Globus pallidus (tissue), 1 donor: ENCODE measurements at regions not wholly inside any gene's neighbourhood (a gene's known extent, or its start where the extent isn't known, plus 50 kb on each side); places are given as distances from the start of the nearest gene placed in this dataset.

Experiments used
- DNase-seq: peaks from one replicate; pipeline ENCODE4 v3.0.0-alpha.2; 2015; ENCODE audit warnings: low spot score

- DNase-seq: no peak
Observed at GRCh38 chr2:188142636-188143295, 148.9 kb upstream of the GULP1 start.

- no peak for DNase-seq
Observed at GRCh38 chr2:188145885-188146284, 145.8 kb upstream of the GULP1 start.

- DNase-seq: no peak
Observed at GRCh38 chr2:188146888-188147287, 144.8 kb upstream of the GULP1 start.

DNA sequence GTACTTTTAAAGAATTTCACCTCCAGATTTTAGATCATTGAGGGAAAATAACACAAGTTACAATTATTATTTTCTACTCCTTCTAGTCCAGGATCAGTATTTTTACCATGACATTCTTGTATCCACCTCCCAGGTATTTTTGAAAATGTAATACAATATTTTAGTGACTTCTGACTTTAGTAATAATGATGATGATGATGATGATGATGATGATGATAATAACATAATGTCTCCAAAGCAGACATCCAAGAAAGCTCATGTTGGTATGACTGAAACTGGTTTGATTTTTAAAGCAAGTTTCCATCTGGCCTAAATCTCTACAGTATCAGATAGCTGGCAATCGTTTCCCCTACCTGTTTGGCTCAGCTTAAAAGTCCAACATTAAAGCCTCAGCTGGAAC lies 140.0 kb upstream of the GULP1 start:
- no peak for DNase-seq

GRCh38 chr2:188158337-188159100 lies 133.2 kb upstream of the GULP1 start:
- DNase-seq: no peak

- no peak for DNase-seq
Observed at GRCh38 chr2:188159484-188159883, 132.2 kb upstream of the GULP1 start.

DNA sequence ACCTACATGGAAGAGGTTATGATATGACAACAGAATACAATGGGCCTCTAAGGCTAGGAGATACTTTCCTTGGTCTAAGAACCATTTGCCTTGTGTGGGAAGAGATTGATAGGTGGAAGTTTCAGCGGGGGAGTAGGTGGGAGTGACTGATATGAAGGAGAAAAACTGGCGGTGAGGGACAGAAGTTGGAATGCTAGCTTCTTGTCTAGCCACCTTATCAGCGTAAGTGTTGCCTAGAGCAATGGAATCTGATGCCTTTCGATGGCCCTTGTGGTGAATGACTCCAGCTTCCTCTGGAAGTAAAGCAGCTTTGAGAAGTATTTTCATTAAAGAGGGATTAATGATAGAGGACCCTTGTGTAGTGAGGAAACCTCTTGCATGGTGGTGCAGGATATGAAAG lies 121.3 kb upstream of the GULP1 start:
- DNase-seq: no peak

DNA sequence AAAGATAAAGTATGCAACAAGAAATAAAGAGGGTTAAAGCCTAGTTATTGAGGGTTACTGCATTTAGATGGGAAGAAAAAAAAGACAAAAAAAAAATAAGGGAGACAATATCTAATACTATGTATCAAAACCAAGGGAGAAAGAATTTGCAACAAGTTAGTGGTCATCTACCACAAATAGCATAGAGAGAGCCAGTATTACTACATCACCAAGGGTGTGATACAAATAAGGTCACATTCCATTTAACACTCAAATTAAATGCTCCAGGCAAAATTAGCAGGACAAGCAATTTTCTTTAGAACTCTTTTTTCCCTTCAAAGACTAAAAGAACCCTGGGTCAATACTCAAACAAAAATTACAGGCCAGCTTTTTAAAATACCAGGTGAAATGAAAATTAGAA lies 115.1 kb upstream of the GULP1 start:
- no peak for DNase-seq

DNA sequence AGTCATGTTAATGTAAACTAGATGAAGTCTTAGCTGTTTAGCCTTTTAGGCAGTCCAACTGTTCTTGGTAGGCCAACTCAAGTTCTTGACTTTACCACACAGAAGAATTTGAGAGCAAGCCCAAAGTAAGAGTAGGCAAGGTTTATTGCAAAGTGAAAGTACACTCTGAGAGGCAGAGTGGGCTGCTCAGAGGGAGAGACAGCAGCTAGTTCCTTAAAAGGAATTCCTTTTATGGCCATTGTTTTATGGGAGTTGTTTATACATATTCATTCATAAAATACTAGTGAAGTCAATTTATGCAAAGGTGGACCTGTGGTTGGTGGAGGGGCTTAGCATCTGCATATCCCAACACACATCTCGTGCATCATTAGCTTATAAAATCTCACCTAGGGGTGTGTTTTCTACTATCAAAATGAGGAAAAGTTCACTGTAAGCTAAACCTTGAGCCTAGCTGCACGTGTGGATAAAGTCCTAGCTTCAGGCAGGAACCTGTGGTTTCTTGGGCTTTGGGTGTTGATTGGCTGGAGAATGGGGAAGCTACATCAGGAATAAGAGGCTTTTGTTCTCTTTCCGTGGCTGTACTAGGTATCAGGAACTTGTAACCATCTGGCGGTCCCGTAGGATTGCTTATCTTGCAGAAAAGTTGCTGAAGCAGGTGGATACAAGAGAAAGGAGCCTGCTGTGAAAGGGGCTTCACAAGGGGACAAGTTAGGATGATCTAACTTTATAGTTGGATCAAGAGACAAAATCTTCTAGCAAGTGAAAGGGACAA lies 110.4 kb upstream of the GULP1 start:
- no peak for DNase-seq

DNA sequence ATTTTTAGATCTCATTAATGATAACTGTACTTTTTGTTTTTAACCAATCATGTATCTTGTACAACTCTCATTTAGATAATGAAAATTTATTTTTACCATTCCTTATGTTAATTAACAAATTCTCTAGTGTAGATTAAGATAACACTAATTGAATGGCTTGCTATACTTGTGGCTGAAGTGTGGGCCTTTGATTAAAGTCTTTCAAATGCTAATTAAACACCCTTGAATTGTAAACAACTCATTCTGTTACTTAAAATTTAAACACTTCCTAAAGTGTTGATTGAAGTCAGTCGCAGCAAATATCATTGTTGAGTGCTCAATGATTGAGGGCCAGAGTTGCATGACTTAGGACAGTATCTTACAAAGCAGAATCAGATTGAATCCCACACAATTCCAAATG lies 109.8 kb upstream of the GULP1 start:
- no peak for DNase-seq

- no peak for DNase-seq
Observed at GRCh38 chr2:188187726-188188125, 103.9 kb upstream of the GULP1 start.

DNA sequence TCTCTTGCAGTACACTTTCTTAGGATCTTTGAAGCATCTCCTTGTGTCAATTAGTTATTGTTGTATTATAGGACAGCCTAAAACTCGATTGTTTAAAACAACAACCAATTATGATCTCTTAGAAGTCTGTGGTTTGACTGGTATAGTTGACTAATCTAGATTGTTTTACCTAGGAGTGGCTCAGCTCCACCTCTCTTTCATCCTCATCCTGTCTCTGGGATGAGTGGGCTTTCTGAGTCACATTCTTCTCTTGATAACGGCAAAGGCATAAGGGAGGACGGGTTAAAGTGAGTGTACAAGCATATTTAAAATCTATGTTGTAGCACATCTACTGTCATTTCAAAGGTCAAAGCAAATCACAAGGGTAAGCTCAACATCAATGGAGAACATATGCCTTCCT lies 102.3 kb upstream of the GULP1 start:
- DNase-seq: no peak

GRCh38 chr2:188193230-188193629 lies 98.4 kb upstream of the GULP1 start:
- no peak for DNase-seq

DNA sequence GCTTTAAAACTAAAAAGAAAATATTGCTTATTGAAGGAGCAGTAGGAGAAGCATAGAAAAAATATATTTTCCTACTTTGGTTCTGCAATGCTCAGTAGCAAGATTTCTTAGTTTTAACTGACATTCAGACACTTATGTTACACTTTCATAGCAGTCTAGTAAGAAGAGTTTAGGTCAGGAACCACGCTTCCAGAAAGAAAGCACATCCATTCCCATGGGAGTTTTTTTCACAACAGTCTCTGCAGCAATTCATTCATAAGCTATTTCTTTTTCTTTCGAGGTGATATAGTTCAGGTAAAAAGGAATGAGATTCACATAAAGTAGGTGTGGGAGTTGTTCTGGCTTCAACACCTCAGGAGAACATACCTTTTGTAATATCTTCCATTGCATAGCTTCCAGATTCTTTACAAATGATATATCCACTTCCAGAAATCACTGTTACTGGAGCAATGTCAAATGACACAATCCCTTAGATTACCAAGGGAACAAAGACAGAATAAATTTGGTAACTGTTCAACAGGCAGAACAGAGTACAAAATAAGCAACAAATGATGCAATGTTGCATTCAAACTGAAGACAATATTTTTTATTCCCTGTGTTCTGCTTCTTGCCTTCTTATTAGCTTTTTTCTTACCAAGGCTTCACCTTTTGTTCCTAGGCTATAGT lies 95.2 kb upstream of the GULP1 start:
- no peak for DNase-seq

GRCh38 chr2:188199716-188200128 lies 92.0 kb upstream of the GULP1 start:
- DNase-seq: no peak

DNA sequence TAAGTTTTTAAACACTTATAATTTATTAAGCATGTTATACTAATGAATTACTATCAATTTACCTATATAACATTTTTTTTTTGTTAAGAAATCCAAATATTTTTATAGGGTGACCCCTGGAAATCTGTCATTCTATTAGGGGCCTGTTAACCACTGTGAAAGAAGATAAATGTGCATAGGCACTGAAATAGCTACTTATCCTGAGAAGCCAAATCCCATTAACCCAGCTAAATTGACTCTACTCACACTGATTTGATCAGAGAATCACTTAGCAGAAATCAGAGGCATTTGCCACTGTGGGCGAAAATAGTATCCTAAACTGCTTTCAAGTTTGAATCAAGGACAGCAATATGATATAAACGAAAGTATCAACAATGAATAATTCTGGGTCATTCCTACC lies 90.0 kb upstream of the GULP1 start:
- DNase-seq: no peak

DNA sequence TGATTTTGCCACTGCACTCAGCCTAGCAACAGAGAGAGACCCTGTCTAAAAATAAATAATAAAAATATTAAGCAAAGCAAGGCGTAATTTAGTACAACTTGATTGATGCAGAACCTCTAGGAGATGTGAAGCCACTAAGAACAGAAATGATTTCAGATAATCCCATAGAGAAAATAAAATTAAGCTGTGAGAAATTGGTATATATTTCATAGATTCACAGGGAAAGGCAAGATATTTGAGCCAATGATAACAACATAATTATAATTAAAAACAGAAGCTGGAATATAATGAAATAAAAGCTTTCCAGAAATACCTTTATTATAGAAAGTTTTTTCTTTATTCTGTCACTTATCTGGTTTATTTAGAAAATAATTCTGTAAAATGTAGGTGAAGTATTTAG lies 88.9 kb upstream of the GULP1 start:
- DNase-seq: no peak

DNA sequence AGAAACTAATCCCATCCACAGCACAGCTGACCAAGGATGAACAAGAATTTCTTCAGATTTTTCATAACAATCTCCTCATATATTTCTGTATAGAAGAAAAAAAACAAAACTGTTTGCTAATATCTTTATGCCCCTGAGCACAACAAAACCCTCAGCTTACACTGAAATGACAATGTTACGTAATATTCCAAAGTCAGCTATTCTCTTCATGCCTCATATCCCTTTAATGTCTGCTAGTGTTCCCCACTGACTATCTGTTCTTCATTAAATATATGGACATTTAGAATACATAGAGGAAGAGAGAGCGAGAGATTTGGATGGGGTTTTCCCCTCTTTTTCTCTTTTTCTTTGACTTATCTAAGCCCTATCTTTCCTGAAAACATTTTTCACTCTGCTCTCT lies 87.9 kb upstream of the GULP1 start:
- DNase-seq: no peak

GRCh38 chr2:188204824-188205223 lies 86.8 kb upstream of the GULP1 start:
- no peak for DNase-seq

DNA sequence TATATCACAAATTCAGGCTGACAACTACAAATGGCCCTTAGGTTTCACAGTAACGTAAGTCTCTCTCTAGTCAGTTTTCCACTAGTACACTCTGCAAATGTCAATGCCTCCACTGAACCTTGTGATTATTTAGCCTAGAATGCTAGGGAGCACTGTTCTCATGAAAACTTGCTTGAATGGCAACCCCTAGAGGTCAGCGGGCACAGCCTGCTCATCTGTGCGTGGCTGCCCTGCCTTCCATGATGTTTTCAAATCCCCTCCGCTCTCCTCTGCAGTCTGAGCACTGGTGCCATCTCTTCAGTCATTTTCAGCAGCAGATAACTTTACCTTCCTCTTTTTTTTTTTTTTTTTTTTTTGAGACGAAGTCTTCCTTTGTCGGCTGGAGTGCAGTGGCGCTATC lies 84.1 kb upstream of the GULP1 start:
- no peak for DNase-seq

DNA sequence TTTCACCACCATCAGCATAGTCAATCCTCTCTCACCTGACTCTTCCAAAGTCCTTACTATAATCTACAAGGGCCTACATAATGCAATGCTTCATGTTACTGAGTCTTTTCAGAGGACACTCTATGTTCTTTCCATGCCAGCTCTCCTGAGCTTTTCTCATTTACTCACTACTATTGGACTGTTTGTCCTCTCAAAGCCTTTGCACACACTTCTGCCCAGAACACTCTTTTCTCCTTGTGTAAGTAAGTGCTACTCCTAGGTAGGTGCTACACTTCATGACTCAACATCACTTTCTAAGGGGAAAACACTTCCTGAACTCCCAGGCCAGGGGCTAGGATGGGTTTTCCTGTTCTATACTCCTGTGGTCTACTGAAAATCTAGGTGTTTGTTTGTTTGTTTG lies 82.5 kb upstream of the GULP1 start:
- no peak for DNase-seq

GRCh38 chr2:188217264-188217663 lies 74.4 kb upstream of the GULP1 start:
- no peak for DNase-seq

DNA sequence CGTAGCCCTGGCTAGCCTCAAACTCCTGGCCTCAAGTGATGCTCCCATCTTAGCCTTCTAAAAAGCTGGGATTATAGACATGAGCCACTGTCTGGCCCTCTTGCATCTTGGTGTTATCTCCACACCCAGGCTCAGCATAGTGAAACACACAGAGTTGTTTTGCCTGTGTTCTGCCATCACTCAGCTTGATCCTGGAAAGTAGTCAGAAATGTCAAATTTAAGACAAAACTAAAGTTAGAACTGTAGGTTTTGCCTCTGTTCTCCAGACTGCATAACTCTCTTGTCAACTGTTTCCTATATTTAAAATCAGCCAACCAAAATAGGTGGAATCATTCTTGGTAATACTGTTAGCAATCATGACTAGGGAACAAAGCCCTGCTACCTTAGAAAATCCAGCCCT lies 72.1 kb upstream of the GULP1 start:
- DNase-seq: no peak
